ENCODE measurements at regions not wholly inside any gene's neighbourhood (a gene's known extent, or its start where the extent isn't known, plus 50 kb on each side); places are given as distances from the start of the nearest gene placed in this dataset.

GRCh38 chr7:157088136-157088535, 50.6 kb upstream of the UBE3C start:
- H3K27me3 ChIP-seq (replicated peaks in 1 of 4; ENCODE audit: control insufficient read depth in 3 of 4, extremely low read depth in 1 of 4, insufficient read depth in 3 of 4, low read length in 3 of 4) = no peaks in the 10 kb centered on the region; a peak in 2 of 7 replicates

More at GRCh38 chr7:157088136-157088535, 50.6 kb upstream of the UBE3C start:
- TF ChIP-seq RAD21 (IDR thresholded peaks at IDR 0.05 in 1 of 2, conservative IDR thresholded peaks at IDR 0.05 in 1 of 2; ENCODE audit: low read depth in 2 of 2, low read length in 2 of 2) (no peak), CEBPB (IDR thresholded peaks at IDR 0.05; ENCODE audit: low read depth, low read length) (no peak), SP2 (IDR thresholded peaks at IDR 0.05; ENCODE audit: low read length) (no peak)
- H3K18ac ChIP-seq (ENCODE audit: extremely low read depth, low read length) = no peak overlapping the region
- no peaks in the 10 kb centered on the region for H4K20me1 ChIP-seq (replicated peaks in 1 of 2; ENCODE audit: control insufficient read depth in 1 of 2, insufficient read depth in 2 of 2, low read length in 2 of 2)
- no peak overlapping the region for H4K91ac ChIP-seq (replicated peaks; ENCODE audit: insufficient read length, low read length)
- H3K9me3 ChIP-seq (ENCODE audit: insufficient read depth in 2 of 2, low read depth in 1 of 2, low read length in 1 of 2) = peaks cover 21 to 22% of the 10 kb centered on the region in 2 experiments
- no peak for DNase-seq (ENCODE audit: low read depth in 1 of 2, low spot score in 2 of 2)
- H2AFZ ChIP-seq (ENCODE audit: low read length) = no peak overlapping the region; the same call in 1 of the 2 replicates
- H3K14ac ChIP-seq (ENCODE audit: insufficient read length) = no peak overlapping the region
- H2BK5ac ChIP-seq (ENCODE audit: low read depth, low read length) = no peak overlapping the region
- no peak overlapping the region for H2BK15ac ChIP-seq (ENCODE audit: low read length)
- H3K4ac ChIP-seq (replicated peaks; ENCODE audit: insufficient read length, low read depth, low read length) = no peak overlapping the region
- H3K23me2 ChIP-seq (ENCODE audit: low read depth, low read length) = peaks cover 1% of the 10 kb centered on the region; the same call in 1 of the 2 replicates
- H3K27ac ChIP-seq (ENCODE audit: low read depth, low read length) = no peak overlapping the region
- no peak overlapping the region for H3K4me3 ChIP-seq (ENCODE audit: extremely low read depth in 1 of 4, insufficient read depth in 2 of 4, low read depth in 3 of 4, low read length in 4 of 4)
- H4K8ac ChIP-seq (ENCODE audit: extremely low read depth, insufficient read depth, low read length) = no peak overlapping the region
- WGBS, 2 experiments (ENCODE audit: extremely low coverage in 1 of 2, insufficient coverage in 1 of 2, insufficient read length in 1 of 2, insufficient replicate concordance in 2 of 2, low coverage in 1 of 2, low lambda C conversion rate in 2 of 2, missing lambda C conversion rate in 1 of 2) = 88% methylated on average over 11 of the region's 11 CpGs; no CpG with 5 or more reads in 1 of the 2 experiments
- POLR2A ChIA-PET (ENCODE audit: partially characterized antibody) = no interaction called here
- H2AK5ac ChIP-seq (ENCODE audit: low read depth, low read length) = no peak overlapping the region
- H4K5ac ChIP-seq (ENCODE audit: insufficient read length, low read depth, low read length) = no peak overlapping the region
- H3K79me2 ChIP-seq (ENCODE audit: control insufficient read depth in 1 of 2, insufficient read depth in 2 of 2, low read length in 2 of 2) = no peaks in the 10 kb centered on the region
- H2BK20ac ChIP-seq (ENCODE audit: low read length) = no peak overlapping the region
- H3K36me3 ChIP-seq (ENCODE audit: control insufficient read depth in 2 of 4, insufficient read depth in 4 of 4, low read length in 3 of 4) = no peaks in the 10 kb centered on the region; a peak in 1 of 8 replicates
- no peak overlapping the region for H3K9ac ChIP-seq (replicated peaks in 1 of 4; ENCODE audit: extremely low read depth in 1 of 4, low read depth in 3 of 4, low read length in 3 of 4)
- H3K4me1 ChIP-seq (replicated peaks in 1 of 4; ENCODE audit: control insufficient read depth in 3 of 4, insufficient read depth in 4 of 4, low read length in 3 of 4) = no peaks in the 10 kb centered on the region
- CTCF ChIA-PET (ENCODE audit: partially characterized antibody) = interaction anchor here (0.6 kb wide), 1 partner anchor 43 kb away, joined by 3 read pairs; no protein-coding TSS in a partner anchor
- no peak for FAIRE-seq
- no peaks in the 10 kb centered on the region for H3K79me1 ChIP-seq (ENCODE audit: low read depth, low read length)
- no peak overlapping the region for H2BK12ac ChIP-seq (ENCODE audit: low read depth, low read length)
- no peak overlapping the region for H3K4me2 ChIP-seq (ENCODE audit: insufficient read depth in 1 of 2, low read depth in 2 of 2, low read length in 2 of 2)
- no peak overlapping the region for H3K23ac ChIP-seq (ENCODE audit: insufficient read length)
- H3K56ac ChIP-seq (replicated peaks; ENCODE audit: insufficient read length, low read depth, low read length) = no peak overlapping the region
- H2BK120ac ChIP-seq (replicated peaks; ENCODE audit: low read depth, low read length) = no peak overlapping the region

Measured in H1 (cell line).